Testis (tissue), 2 donors: ENCODE measurements at regions not wholly inside any gene's neighbourhood (a gene's known extent, or its start where the extent isn't known, plus 50 kb on each side); places are given as distances from the start of the nearest gene placed in this dataset.

Experiments used
- DNase-seq: peaks from one replicate; pipeline ENCODE4 v3.0.0-alpha.2; 2019
- H3K27ac ChIP-seq, 2 donors: fragments of 200-600 bp; sonication (generic); one replicate each; pipeline ENCODE4 v1.5.1; 2019
- H3K27me3 ChIP-seq: fragments of 200-600 bp; sonication (generic); one replicate; pipeline ENCODE4 v1.5.1; 2019
- H3K36me3 ChIP-seq: fragments of 200-600 bp; sonication (generic); one replicate; pipeline ENCODE4 v1.5.1; 2017; ENCODE audit warnings: low read depth; ENCODE audit errors: missing control alignments
- H3K4me1 ChIP-seq: fragments of 200-600 bp; sonication (generic); one replicate; pipeline ENCODE4 v1.5.1; 2019
- H3K4me3 ChIP-seq, 2 donors: fragments of 200-600 bp; sonication (generic); one replicate each; pipeline ENCODE4 v1.5.1; 2017 to 2019
- H3K9me3 ChIP-seq: fragments of 200-600 bp; sonication (generic); one replicate; pipeline ENCODE4 v1.5.1; 2017
- POLR2A ChIP-seq: fragments of 450-650 bp; IDR thresholded peaks from one replicate; pipeline ENCODE4 v1.6.1; 2017; ENCODE audit warnings: antibody characterized with exemption, mild to moderate bottlenecking, moderate library complexity
- WGBS, 2 donors: methylation state at CpG; one replicate each; pipeline ENCODE4 v1.1.5; 2018; 5-methylcytosine and 5-hydroxymethylcytosine counted together
- intact Hi-C: fragments of 100-400 bp; cut with DNase I; formaldehyde crosslinking; loops from one replicate; pipeline ENCODE4 v1.15.1; 2023; ENCODE audit warnings: low total_unique reads
- TF ChIP-seq, protein P1 (sequence below), 3 experiments: fragments of 450-650 bp in 2 of 3; fragments of 200-600 bp in 1 of 3; sonication (generic) in 1 of 3; IDR thresholded peaks; one replicate each; pipeline ENCODE4 v1.5.1; 2016 to 2019; ENCODE audit warnings: antibody characterized with exemption in 3 of 3, mild to moderate bottlenecking in 2 of 3, moderate library complexity in 1 of 3

DNA sequence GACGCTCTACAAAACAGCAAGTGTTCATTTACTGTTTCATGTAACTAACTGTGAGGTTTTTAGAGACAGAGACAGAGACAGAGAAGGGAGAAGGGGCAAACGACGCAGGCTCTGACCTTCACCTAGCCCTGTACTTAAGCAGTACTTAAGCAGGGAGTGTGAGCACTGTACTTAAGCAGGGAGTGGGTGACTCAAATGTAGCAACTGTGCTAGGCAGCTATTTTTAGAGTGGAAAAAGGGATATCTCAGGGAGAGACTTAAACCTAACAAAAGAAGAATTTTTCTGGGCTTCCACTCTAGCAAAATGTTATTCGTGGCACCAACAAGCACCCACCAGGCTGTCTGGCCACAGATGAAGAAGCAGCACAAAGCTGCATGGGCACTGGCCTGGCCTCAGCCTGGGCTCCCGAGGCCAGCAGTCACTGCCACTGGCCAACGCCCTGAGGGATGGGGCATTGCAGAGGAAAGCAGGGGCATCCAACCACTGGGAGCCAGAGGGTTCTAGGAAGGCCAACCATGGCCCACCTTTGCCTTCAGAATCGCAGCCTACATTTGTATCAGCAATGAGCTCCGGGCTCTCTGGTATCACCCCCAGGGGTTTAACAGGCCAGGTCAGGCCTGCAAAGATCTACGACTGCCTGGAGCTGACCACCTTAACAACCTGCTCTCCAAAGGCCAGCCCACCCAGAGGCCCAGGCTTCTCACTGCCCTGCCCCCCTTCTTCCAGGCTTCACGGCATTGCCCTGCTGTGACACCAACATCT, 154.3 kb downstream of the TTC32 start:
- Histone ChIP-seq H3K27ac (no peak overlapping the region), H3K4me1 (no peaks in the 10 kb centered on the region), H3K36me3 (no peaks in the 10 kb centered on the region), H3K27me3 (no peaks in the 10 kb centered on the region), H3K9me3 (no peaks in the 10 kb centered on the region), H3K4me3 (no peak overlapping the region)
- TF ChIP-seq, protein P1, sequence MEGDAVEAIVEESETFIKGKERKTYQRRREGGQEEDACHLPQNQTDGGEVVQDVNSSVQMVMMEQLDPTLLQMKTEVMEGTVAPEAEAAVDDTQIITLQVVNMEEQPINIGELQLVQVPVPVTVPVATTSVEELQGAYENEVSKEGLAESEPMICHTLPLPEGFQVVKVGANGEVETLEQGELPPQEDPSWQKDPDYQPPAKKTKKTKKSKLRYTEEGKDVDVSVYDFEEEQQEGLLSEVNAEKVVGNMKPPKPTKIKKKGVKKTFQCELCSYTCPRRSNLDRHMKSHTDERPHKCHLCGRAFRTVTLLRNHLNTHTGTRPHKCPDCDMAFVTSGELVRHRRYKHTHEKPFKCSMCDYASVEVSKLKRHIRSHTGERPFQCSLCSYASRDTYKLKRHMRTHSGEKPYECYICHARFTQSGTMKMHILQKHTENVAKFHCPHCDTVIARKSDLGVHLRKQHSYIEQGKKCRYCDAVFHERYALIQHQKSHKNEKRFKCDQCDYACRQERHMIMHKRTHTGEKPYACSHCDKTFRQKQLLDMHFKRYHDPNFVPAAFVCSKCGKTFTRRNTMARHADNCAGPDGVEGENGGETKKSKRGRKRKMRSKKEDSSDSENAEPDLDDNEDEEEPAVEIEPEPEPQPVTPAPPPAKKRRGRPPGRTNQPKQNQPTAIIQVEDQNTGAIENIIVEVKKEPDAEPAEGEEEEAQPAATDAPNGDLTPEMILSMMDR (IDR thresholded peaks at IDR 0.05), result no peak
- no peak for TF ChIP-seq POLR2A
- WGBS, 2 donors, result 69 to 75% methylated on average over 7 to 10 of the region's 10 CpGs
- no peak for DNase-seq
- intact Hi-C loops, result no loop called here

DNA sequence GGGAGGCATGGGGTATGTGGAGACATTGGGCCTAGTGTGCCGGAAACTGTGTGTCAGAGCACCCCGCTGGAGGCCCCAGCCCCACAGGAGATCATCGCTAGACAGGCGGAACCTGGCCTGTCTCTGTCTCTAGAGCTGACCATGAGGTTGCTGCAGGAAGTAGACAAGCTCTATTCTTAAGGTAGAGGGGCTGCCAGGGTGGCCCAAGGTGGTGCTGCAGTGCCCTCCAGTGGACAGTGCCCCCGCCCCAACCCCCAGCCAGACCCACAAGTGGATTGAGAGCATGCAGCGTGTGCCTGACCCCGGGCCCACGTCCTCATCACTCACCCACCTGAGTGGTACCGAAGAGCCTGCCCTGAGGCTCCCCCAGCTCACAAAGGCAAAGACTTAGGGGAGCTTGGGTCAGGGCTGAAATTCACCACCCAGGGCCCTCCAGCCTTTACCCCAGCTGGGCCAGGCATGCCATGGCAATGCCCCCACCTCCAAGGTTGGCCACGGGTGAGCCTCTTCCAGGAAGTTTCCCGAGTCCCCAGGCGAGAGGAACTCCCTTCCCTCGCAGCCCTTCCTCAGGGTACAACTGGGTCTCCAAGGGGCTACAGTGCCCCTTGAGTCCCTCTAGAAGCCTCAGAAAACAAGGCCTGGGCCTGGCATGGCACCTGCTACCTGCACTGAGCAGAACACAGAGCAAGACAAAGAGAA, 155.0 kb downstream of the TTC32 start:
- TF ChIP-seq, protein P1 (IDR thresholded peaks at IDR 0.05), result no peak
- no peak for TF ChIP-seq POLR2A
- H3K36me3 ChIP-seq, result no peaks in the 10 kb centered on the region

DNA sequence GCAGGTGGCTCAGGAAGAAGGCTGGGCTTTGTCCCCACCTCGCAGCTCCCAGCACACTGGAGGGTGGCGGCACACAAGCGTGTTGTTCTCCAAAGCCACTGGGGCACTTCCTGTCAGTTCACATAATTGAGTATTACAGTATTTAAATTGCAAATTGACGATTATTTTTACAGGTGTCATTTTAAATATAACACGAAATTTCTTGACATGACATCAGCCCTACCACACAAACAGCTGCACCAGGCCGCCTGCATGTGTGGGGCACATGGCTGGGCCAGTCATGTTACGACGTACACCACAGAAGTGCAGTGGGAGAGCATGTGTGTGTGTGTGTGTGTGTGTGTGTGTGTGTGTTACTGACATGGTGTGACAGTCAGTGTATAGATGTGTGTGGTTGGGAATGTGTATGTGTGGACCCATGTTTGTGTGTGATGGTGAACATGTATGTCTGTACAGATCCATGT, 155.6 kb downstream of the TTC32 start:
- Histone ChIP-seq H3K27me3 (no peaks in the 10 kb centered on the region), H3K4me1 (no peaks in the 10 kb centered on the region), H3K36me3 (no peaks in the 10 kb centered on the region), H3K9me3 (no peaks in the 10 kb centered on the region), H3K4me3 (no peak overlapping the region), H3K27ac (no peak overlapping the region)
- TF ChIP-seq, protein P1 (IDR thresholded peaks at IDR 0.05), result no peak
- no peak for TF ChIP-seq POLR2A
- DNase-seq, result no peak
- 94 to 98% methylated on average over 8 of the region's 8 CpGs for WGBS, 2 donors
- intact Hi-C loops, result no loop called here

More for the DNA sequence above, 155.0 kb downstream of the TTC32 start:
- Histone ChIP-seq H3K9me3 (no peaks in the 10 kb centered on the region), H3K4me1 (no peaks in the 10 kb centered on the region), H3K27ac (no peak overlapping the region), H3K27me3 (no peaks in the 10 kb centered on the region), H3K4me3 (no peak overlapping the region)
- 89 to 96% methylated on average over 7 to 13 of the region's 13 CpGs for WGBS, 2 donors
- DNase-seq, result no peak
- intact Hi-C loops, result no loop called here

DNA sequence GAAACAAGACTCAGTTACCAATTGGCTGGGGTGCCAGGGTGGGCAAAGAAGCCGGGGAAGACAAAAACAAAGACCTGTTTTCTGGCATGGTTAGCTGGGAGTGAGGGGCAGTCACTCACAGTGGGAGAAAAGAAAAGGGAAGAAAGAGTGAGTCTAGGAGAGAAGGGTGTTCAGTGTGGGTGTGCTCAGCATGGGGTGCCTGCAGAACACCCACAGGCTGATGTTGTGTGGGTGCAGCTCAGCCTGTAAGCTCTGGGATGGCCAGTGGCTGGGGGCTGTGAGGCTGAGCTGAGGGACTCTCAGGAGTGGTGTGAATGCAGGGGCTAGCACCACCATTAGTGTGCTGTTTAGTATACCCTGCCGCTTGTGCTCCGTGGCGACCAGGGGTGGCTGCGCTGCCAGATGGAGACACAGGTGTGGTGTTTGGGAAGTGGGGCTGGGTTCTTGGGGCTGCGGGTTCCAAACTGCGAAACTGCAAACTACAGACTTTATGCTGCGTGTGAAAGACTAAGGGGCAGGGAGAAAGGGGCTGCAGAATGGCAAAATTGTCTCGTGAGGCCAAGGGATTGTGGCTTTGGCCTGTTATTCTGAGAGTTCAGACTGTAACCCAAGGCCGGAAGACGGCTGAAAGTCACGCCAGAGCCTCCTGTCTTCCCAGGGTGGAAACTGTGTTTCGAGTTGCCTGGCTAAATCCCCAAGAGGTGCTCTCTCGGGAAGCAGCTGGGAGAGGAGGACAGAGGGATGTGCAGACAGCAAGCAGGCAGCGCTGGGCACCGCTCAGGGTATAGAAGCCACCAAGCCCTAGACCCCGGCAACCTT, 156.3 kb downstream of the TTC32 start:
- 85 to 89% methylated on average over 14 to 17 of the region's 17 CpGs for WGBS, 2 donors

More for the DNA sequence above, 156.3 kb downstream of the TTC32 start:
- Histone ChIP-seq H3K27ac (no peak overlapping the region), H3K9me3 (no peaks in the 10 kb centered on the region), H3K4me3 (no peak overlapping the region), H3K36me3 (no peaks in the 10 kb centered on the region), H3K27me3 (no peaks in the 10 kb centered on the region), H3K4me1 (no peaks in the 10 kb centered on the region)
- intact Hi-C loops, result no loop called here
- DNase-seq, result no peak
- TF ChIP-seq POLR2A, result no peak
- TF ChIP-seq, protein P1 (IDR thresholded peaks at IDR 0.05), result no peak
